Gastrocnemius medialis (tissue), 4 donors: ENCODE measurements at regions not wholly inside any gene's neighbourhood (a gene's known extent, or its start where the extent isn't known, plus 50 kb on each side); places are given as distances from the start of the nearest gene placed in this dataset.

ENCODE experiments used
- ATAC-seq, 2 donors: fragments of 150-250 bp; one replicate each; pipeline ENCODE4 v1.9.1; 2016
- DNase-seq, 2 donors: peaks; one replicate each; pipeline ENCODE4 v3.0.0-alpha.2; 2019
- H3K27ac ChIP-seq, 4 donors: fragments of 200-600 bp; sonication (generic); 1 replicate in 1 of 4; 2 replicates in 3 of 4; pipeline ENCODE4 v1.5.1; 2016 to 2018; ENCODE audit warnings: mild to moderate bottlenecking in 2 of 4, moderate library complexity in 1 of 4
- H3K27me3 ChIP-seq, 3 donors: fragments of 200-600 bp; sonication (generic) in 2 of 3; 1 replicate in 1 of 3; 2 replicates in 2 of 3; pipeline versions ENCODE4 v1.5.1 to v1.6.0; 2016 to 2019; ENCODE audit warnings: mild to moderate bottlenecking in 1 of 3, moderate library complexity in 1 of 3
- H3K36me3 ChIP-seq, 2 donors: fragments of 200-600 bp; sonication (generic) in 1 of 2; one replicate each; pipeline ENCODE4 v1.5.1; 2017 to 2018
- H3K4me1 ChIP-seq, 2 donors: fragments of 200-600 bp; sonication (generic) in 1 of 2; one replicate each; pipeline ENCODE4 v1.5.1; 2016 to 2017; ENCODE audit warnings: mild to moderate bottlenecking in 2 of 2
- H3K4me3 ChIP-seq, 4 donors: fragments of 200-600 bp; sonication (generic) in 3 of 4; 1 replicate in 1 of 4; 2 replicates in 3 of 4; pipeline ENCODE4 v1.5.1; 2016 to 2019; ENCODE audit warnings: mild to moderate bottlenecking in 2 of 4
- H3K9me3 ChIP-seq, 3 donors: fragments of 200-600 bp; sonication (generic) in 2 of 3; 1 replicate in 1 of 3; 2 replicates in 2 of 3; pipeline ENCODE4 v1.5.1; 2016 to 2019
- POLR2A ChIP-seq, 2 donors: fragments of 450-650 bp; IDR thresholded peaks; one replicate each; pipeline ENCODE4 v1.6.1; 2017; ENCODE audit warnings: antibody characterized with exemption in 2 of 2, mild to moderate bottlenecking in 2 of 2, moderate library complexity in 2 of 2
- in situ Hi-C, 4 donors: fragments of 200-750 bp; cut with MboI; loops; one replicate each; pipeline versions ENCODE4 v1.15.0 to v1.8.0; 2017; ENCODE audit warnings: low sequenced_read_pairs in 4 of 4
- intact Hi-C: fragments of 100-400 bp; cut with DNase I; formaldehyde crosslinking; loops from one replicate; pipeline ENCODE4 v1.15.1; 2023; ENCODE audit warnings: low total_unique reads
- TF ChIP-seq, protein P1 (sequence below), 5 experiments: fragments of 450-650 bp in 3 of 5; fragments of 200-600 bp in 2 of 5; sonication (generic) in 2 of 5; IDR thresholded peaks in 4 of 5; conservative IDR thresholded peaks in 1 of 5; 1 replicate in 4 of 5; 2 replicates in 1 of 5; pipeline ENCODE4 v1.5.1; 2016 to 2019; ENCODE audit warnings: antibody characterized with exemption in 5 of 5, mild to moderate bottlenecking in 3 of 5, moderate library complexity in 3 of 5

DNA sequence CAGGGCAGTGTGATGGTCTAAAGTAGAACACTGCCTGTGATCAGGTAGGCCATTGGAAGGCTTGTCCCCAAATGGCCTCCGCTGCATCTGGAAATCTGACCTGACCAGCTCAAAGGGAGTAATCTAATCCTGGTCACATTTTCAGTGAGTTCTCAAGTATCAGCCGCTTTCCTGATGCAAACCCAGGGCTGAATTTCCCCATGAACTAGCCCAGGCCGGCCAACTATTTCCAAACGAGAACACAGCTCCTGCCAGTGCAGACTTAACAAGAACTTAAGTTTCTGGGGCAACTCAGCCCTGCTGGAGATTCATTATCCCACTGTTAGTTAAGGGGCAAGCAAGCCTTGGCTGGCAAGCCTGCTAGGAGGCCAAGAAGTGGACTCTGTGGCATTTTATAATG lies 59.6 kb upstream of the FAM180A start:
- Histone ChIP-seq H3K4me3 (peak overlapping the region in 1 of 4 donors; percentile 2), H3K27ac (peak overlapping the region; percentile 86 to 91 (median 90))
- DNase-seq, result peak; percentile 89 to 91

DNA sequence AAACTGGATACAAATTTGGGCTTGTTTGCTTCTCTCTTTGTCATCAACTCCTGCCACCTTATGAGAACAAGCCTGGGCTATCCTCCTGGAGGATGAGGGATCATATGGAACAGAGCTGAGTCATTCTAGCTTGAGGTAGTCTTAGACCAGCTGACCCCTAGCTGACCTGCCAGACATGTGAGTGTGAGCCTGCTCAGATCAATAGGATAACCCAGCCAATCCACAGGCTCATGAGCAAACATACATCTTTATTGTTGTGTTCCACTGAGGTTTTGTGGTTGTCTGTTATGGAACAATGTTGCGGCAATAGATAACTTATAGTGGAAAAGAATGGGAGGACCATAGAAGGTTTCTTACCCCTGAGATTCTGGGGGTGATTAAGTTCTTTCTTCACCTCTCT lies 54.5 kb upstream of the FAM180A start:
- in situ Hi-C loops (loop anchor here (5.0 kb wide), 1 partner anchor 204 kb away; no protein-coding TSS in a partner anchor), intact Hi-C loops (no loop called here)
- Histone ChIP-seq H3K27me3 (no peaks in the 10 kb centered on the region), H3K4me1 (peaks cover 9 to 16% of the 10 kb centered on the region in 2 donors), H3K4me3 (no peak overlapping the region), H3K27ac (no peak overlapping the region), H3K36me3 (no peaks in the 10 kb centered on the region), H3K9me3 (no peaks in the 10 kb centered on the region)
- TF ChIP-seq POLR2A (IDR thresholded peaks at IDR 0.05), result no peak
- TF ChIP-seq, protein P1, sequence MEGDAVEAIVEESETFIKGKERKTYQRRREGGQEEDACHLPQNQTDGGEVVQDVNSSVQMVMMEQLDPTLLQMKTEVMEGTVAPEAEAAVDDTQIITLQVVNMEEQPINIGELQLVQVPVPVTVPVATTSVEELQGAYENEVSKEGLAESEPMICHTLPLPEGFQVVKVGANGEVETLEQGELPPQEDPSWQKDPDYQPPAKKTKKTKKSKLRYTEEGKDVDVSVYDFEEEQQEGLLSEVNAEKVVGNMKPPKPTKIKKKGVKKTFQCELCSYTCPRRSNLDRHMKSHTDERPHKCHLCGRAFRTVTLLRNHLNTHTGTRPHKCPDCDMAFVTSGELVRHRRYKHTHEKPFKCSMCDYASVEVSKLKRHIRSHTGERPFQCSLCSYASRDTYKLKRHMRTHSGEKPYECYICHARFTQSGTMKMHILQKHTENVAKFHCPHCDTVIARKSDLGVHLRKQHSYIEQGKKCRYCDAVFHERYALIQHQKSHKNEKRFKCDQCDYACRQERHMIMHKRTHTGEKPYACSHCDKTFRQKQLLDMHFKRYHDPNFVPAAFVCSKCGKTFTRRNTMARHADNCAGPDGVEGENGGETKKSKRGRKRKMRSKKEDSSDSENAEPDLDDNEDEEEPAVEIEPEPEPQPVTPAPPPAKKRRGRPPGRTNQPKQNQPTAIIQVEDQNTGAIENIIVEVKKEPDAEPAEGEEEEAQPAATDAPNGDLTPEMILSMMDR (IDR thresholded peaks at IDR 0.05 in 4 of 5, conservative IDR thresholded peaks at IDR 0.05 in 1 of 5), result no peak
- DNase-seq (no peak), ATAC-seq (no peak)

More for the DNA sequence above, 59.6 kb upstream of the FAM180A start:
- Histone ChIP-seq H3K9me3 (no peaks in the 10 kb centered on the region), H3K27me3 (no peaks in the 10 kb centered on the region), H3K4me1 (peaks cover 26 to 27% of the 10 kb centered on the region in 2 donors), H3K36me3 (no peaks in the 10 kb centered on the region)
- no peak for TF ChIP-seq POLR2A (IDR thresholded peaks at IDR 0.05)
- TF ChIP-seq, protein P1 (IDR thresholded peaks at IDR 0.05 in 4 of 5, conservative IDR thresholded peaks at IDR 0.05 in 1 of 5), result no peak
- intact Hi-C loops (no loop called here), in situ Hi-C loops (no loop called here)
- ATAC-seq, result peak; percentile 92 to 94

DNA sequence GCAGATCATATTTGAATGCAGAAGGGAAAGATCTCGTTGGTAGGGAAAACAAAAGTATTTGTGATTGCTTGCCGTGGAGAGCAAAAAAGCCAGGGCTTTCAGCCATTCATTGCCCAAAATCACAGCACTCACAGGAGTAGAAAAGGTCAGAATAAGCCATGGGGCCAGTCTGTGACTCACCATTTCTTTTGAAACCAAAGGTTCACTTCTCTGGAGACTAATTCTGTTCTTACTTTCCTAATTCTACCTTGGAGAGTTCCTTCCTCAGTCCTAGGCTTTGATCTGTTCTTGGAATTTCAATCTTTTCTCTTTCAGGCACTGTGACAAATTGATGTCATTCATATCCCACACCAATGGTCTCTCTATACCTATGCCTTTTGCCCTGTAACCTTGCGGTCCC lies 54.1 kb upstream of the FAM180A start:
- DNase-seq, result no peak
- no peaks in the 10 kb centered on the region for H3K9me3 ChIP-seq
- no peaks in the 10 kb centered on the region for H3K27me3 ChIP-seq
- H3K36me3 ChIP-seq, result no peaks in the 10 kb centered on the region
- no peak overlapping the region for H3K27ac ChIP-seq
- no peak for ATAC-seq
- TF ChIP-seq, protein P1 (IDR thresholded peaks at IDR 0.05 in 4 of 5, conservative IDR thresholded peaks at IDR 0.05 in 1 of 5), result no peak
- TF ChIP-seq POLR2A (IDR thresholded peaks at IDR 0.05), result no peak
- in situ Hi-C loops (loop anchor here (5.0 kb wide), 1 partner anchor 205 kb away; no protein-coding TSS in a partner anchor), intact Hi-C loops (no loop called here)
- H3K4me1 ChIP-seq, result peaks cover 6 to 12% of the 10 kb centered on the region in 2 donors
- H3K4me3 ChIP-seq, result no peak overlapping the region

DNA sequence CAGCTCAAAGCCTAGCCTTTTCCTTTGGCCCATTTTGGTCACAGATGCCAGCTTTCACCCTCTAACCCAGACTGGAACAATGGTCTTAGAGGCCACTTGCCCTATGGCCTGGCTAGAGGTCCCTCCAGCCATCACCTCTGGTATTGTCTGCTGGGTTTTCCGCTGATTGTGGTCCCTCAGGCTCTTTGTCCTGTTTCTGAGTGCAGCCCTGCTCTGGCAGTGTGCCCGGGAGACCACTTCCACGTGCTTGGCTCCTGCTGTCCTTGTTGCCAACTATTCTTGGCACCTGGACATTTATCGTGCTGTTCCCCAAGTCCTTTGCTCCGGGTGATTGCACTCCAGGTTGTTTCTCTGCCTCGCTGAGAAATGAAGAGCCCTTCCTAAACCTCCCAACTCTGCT lies 53.3 kb upstream of the FAM180A start:
- TF ChIP-seq, protein P1 (IDR thresholded peaks at IDR 0.05 in 4 of 5, conservative IDR thresholded peaks at IDR 0.05 in 1 of 5), result no peak
- TF ChIP-seq POLR2A (IDR thresholded peaks at IDR 0.05), result no peak
- no peak for DNase-seq
- no peaks in the 10 kb centered on the region for H3K36me3 ChIP-seq
- no peaks in the 10 kb centered on the region for H3K9me3 ChIP-seq
- no peak overlapping the region for H3K4me3 ChIP-seq
- in situ Hi-C loops, result loop anchor here (5.0 kb wide), 1 partner anchor 205 kb away; no protein-coding TSS in a partner anchor
- intact Hi-C loops, result loop anchor here (1.0 kb wide), 1 partner anchor 207 kb away; no protein-coding TSS in a partner anchor
- no peak overlapping the region for H3K27ac ChIP-seq
- H3K27me3 ChIP-seq, result no peaks in the 10 kb centered on the region
- peaks cover 0 to 5% of the 10 kb centered on the region in 2 donors for H3K4me1 ChIP-seq
- no peak for ATAC-seq
